Heart left ventricle (tissue), 13 donors: ENCODE measurements at regions not wholly inside any gene's neighbourhood (a gene's known extent, or its start where the extent isn't known, plus 50 kb on each side); places are given as distances from the start of the nearest gene placed in this dataset.

Experiments
- CTCF ChIP-seq, 12 donors: fragments of 200-600 bp; sonication (generic) in 4 of 12; IDR thresholded peaks; one replicate each; pipeline versions ENCODE4 v1.5.0 to v1.8.0; 2018 to 2022; ENCODE audit warnings: antibody characterized with exemption in 12 of 12, mild to moderate bottlenecking in 5 of 12
- POLR2A ChIP-seq, 2 donors: fragments of 450-650 bp; IDR thresholded peaks; one replicate each; pipeline ENCODE4 v1.6.1; 2017; ENCODE audit warnings: antibody characterized with exemption in 2 of 2, mild to moderate bottlenecking in 2 of 2, moderate library complexity in 2 of 2
- donor health status: ischemic (EF 13 %, LVEDD 7.1; RV severe dilation, severe dysfunction).
- donor health status: DM: no; HTN: yes; CAD: no.
- donor health status: DM: no; HTN: no; CAD: no.
- donor health status: ischemic (EF 25% LVEDD 6.9; RV normal size, moderate dysfunction).
- donor health status: ischemic (EF 25% LVEDD 5.7; RV mildly dilated, moderate dysfunction).
- donor health status: ischemic (EF 35%, LVEDD 5.7; RV mildly dilated, moderate dysfunction).
- donor health status: nonischemic (EF 11% LVEDD 7.7; RV severe dilation, severe dysfunction).
- donor health status: DM: yes; HTN: yes; CAD: no.
- donor health status: PGD.
- donor health status: ischemic (EF 29% LVEDD 5.4; RV normal size, mild dysfunction).
- donor health status: nonischemic (EF 23%, LVEDD 6.1; RV moderate dilation, normal function).

DNA sequence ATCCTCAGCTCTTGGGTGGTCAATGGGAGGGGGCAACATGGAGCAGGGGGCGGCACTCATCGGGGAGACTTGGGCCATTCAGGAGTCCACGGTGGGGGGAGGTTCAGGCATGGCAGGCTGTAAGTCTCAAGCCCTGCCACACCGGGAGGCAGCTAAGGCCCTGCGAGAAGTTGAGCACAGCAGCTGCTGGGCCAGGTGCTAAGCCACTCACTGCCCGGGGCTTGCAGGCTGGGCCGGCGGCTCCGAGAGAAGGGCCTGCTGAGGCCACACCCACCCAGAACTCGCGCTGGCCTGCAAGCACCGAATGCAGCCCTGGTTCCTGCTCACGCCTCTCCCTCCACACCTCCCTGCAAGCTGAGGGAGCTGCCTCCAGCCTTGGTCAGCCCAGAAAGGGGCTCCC lies 131.4 kb downstream of the OR4C45 start:
- TF ChIP-seq CTCF (IDR thresholded peaks at IDR 0.05) (no peak), POLR2A (IDR thresholded peaks at IDR 0.05) (no peak)
